Left ventricle myocardium inferior (tissue), 1 donor: ENCODE measurements at regions not wholly inside any gene's neighbourhood (a gene's known extent, or its start where the extent isn't known, plus 50 kb on each side); places are given as distances from the start of the nearest gene placed in this dataset.
"Not testable (repeated sequence)": the region's sequence is repeated elsewhere in the genome, so short reads cannot be mapped to it uniquely, and the experiment has no call there.

Experiments
- DNase-seq: peaks from one replicate; pipeline ENCODE4 v3.0.0-alpha.2; 2020
- H3K27ac ChIP-seq: fragments of 200-600 bp; replicated peaks from 2 replicates; pipeline ENCODE4 v1.8.0; 2021
- H3K27me3 ChIP-seq: fragments of 200-600 bp; 2 replicates; pipeline ENCODE4 v1.8.0; 2021; ENCODE audit warnings: low read depth
- H3K36me3 ChIP-seq: fragments of 200-600 bp; 2 replicates; pipeline ENCODE4 v1.8.0; 2021
- H3K4me1 ChIP-seq: fragments of 200-600 bp; 2 replicates; pipeline ENCODE4 v1.8.0; 2021
- H3K4me3 ChIP-seq: fragments of 200-600 bp; 2 replicates; pipeline ENCODE4 v1.8.0; 2021; ENCODE audit warnings: mild to moderate bottlenecking, moderate library complexity
- H3K9me3 ChIP-seq: fragments of 200-600 bp; replicated peaks from 2 replicates; pipeline ENCODE4 v1.8.0; 2021
- CTCF ChIP-seq: fragments of 200-600 bp; IDR thresholded peaks from 2 replicates; pipeline ENCODE4 v1.8.0; 2021; ENCODE audit warnings: antibody characterized with exemption, mild to moderate bottlenecking, borderline replicate concordance
- intact Hi-C: fragments of 100-400 bp; cut with micrococcal nuclease; formaldehyde crosslinking; loops from one replicate; pipeline ENCODE4 v1.11.0; 2022
- donor health status: DM: no; HTN: yes; CAD: no; lungs with severe emphysema.

- Histone ChIP-seq H3K4me3 (no peak overlapping the region), H3K4me1 (no peaks in the 10 kb centered on the region), H3K27me3 (no peaks in the 10 kb centered on the region), H3K27ac (no peak overlapping the region), H3K36me3 (no peaks in the 10 kb centered on the region), H3K9me3 (no peaks in the 10 kb centered on the region)
- DNase-seq = no peak
- intact Hi-C loops = no loop called here
- TF ChIP-seq CTCF = no peak
Measured at GRCh38 chrY:12296460-12296859, 404.6 kb upstream of the USP9Y start.

- H3K36me3 ChIP-seq, DNase-seq, H3K27ac ChIP-seq, intact Hi-C loops, H3K27me3 ChIP-seq, H3K9me3 ChIP-seq, H3K4me3 ChIP-seq, H3K4me1 ChIP-seq: not testable (repeated sequence)
Measured at GRCh38 chrY:12299796-12300195, 401.2 kb upstream of the USP9Y start.

- intact Hi-C loops = no loop called here
- TF ChIP-seq CTCF = no peak
- no peaks in the 10 kb centered on the region for H3K36me3 ChIP-seq
- DNase-seq = no peak
- no peak overlapping the region for H3K4me3 ChIP-seq
- no peak overlapping the region for H3K27ac ChIP-seq
- H3K9me3 ChIP-seq = no peaks in the 10 kb centered on the region
- no peaks in the 10 kb centered on the region for H3K4me1 ChIP-seq
- H3K27me3 ChIP-seq = no peaks in the 10 kb centered on the region
Measured at GRCh38 chrY:12303464-12303863, 397.6 kb upstream of the USP9Y start.

- H3K9me3 ChIP-seq = no peaks in the 10 kb centered on the region
- no peak for TF ChIP-seq CTCF
- no peaks in the 10 kb centered on the region for H3K27me3 ChIP-seq
- intact Hi-C loops = no loop called here
- no peak overlapping the region for H3K27ac ChIP-seq
- no peak overlapping the region for H3K4me3 ChIP-seq
- no peaks in the 10 kb centered on the region for H3K4me1 ChIP-seq
- DNase-seq = no peak
- no peaks in the 10 kb centered on the region for H3K36me3 ChIP-seq
Measured at GRCh38 chrY:12305456-12305855, 395.6 kb upstream of the USP9Y start.

GRCh38 chrY:12309212-12309611 is 391.8 kb upstream of the USP9Y start:
- H3K36me3 ChIP-seq = no peaks in the 10 kb centered on the region
- DNase-seq = no peak
- no peak overlapping the region for H3K4me3 ChIP-seq
- no peak for TF ChIP-seq CTCF
- H3K9me3 ChIP-seq = no peaks in the 10 kb centered on the region
- no peak overlapping the region for H3K27ac ChIP-seq
- intact Hi-C loops = no loop called here
- no peaks in the 10 kb centered on the region for H3K27me3 ChIP-seq
- no peaks in the 10 kb centered on the region for H3K4me1 ChIP-seq

GRCh38 chrY:12310832-12311231 is 390.2 kb upstream of the USP9Y start:
- Histone ChIP-seq H3K4me3 (no peak overlapping the region), H3K27ac (no peak overlapping the region), H3K4me1 (no peaks in the 10 kb centered on the region), H3K27me3 (no peaks in the 10 kb centered on the region), H3K36me3 (no peaks in the 10 kb centered on the region), H3K9me3 (no peaks in the 10 kb centered on the region)
- DNase-seq = no peak
- no peak for TF ChIP-seq CTCF
- intact Hi-C loops = no loop called here
